Upper lobe of left lung (tissue), 4 donors: ENCODE measurements at regions not wholly inside any gene's neighbourhood (a gene's known extent, or its start where the extent isn't known, plus 50 kb on each side); places are given as distances from the start of the nearest gene placed in this dataset.

ENCODE experiments used
- CTCF ChIP-seq, 6 experiments: fragments of 450-650 bp in 4 of 6; fragments of 200-600 bp in 2 of 6; sonication (generic) in 2 of 6; IDR thresholded peaks; one replicate each; pipeline ENCODE4 v1.5.1; 2016 to 2019; ENCODE audit warnings: antibody characterized with exemption in 6 of 6
- POLR2AphosphoS5 ChIP-seq, 2 donors: sonication (generic); formaldehyde crosslinking; IDR thresholded peaks; one replicate each; pipeline ENCODE4 v1.5.1; 2017; ENCODE audit warnings: antibody characterized with exemption in 2 of 2

GRCh38 chr11:112339566-112339965 is 78.9 kb upstream of the PLET1 start:
- TF ChIP-seq CTCF (IDR thresholded peaks at IDR 0.05) (no peak), POLR2AphosphoS5 (IDR thresholded peaks at IDR 0.05) (no peak)
